HEK293 (cell line): ENCODE measurements at regions not wholly inside any gene's neighbourhood (a gene's known extent, or its start where the extent isn't known, plus 50 kb on each side); places are given as distances from the start of the nearest gene placed in this dataset.

Source experiments
- BCL11A ChIP-seq: fragments of 450-650 bp; formaldehyde crosslinking; IDR thresholded peaks from 2 replicates; pipeline ENCODE4 v1.5.1; 2016; ENCODE audit warnings: low read depth, missing biosample characterization, missing genetic modification characterization
- SP3 ChIP-seq: fragments of 450-650 bp; formaldehyde crosslinking; IDR thresholded peaks from 2 replicates; pipeline ENCODE4 v1.5.1; 2016; ENCODE audit warnings: missing biosample characterization, missing genetic modification characterization
- ZNF112 ChIP-seq: fragments of 450-650 bp; formaldehyde crosslinking; IDR thresholded peaks from 2 replicates; pipeline ENCODE4 v1.5.0; 2017; ENCODE audit warnings: missing biosample characterization, missing genetic modification characterization
- ZNF184 ChIP-seq: fragments of 450-650 bp; IDR thresholded peaks from 2 replicates; pipeline ENCODE4 v1.5.1; 2018; ENCODE audit warnings: missing biosample characterization, mild to moderate bottlenecking, missing genetic modification characterization
- ZNF274 ChIP-seq, 2 experiments: fragments of 200-500 bp in 1 of 2; fragments of 450-650 bp in 1 of 2; sonication (Bioruptor generic) in 1 of 2; formaldehyde crosslinking in 1 of 2; IDR thresholded peaks; 2 replicates each; pipeline versions ENCODE4 v1.5.1 to v1.6.1; 2014 to 2016; ENCODE audit warnings: borderline replicate concordance in 1 of 2, inconsistent platforms in 1 of 2, low read length in 1 of 2, missing biosample characterization in 1 of 2, missing genetic modification characterization in 1 of 2
- ZNF426 ChIP-seq: fragments of 450-650 bp; formaldehyde crosslinking; IDR thresholded peaks from 2 replicates; pipeline ENCODE4 v1.5.1; 2017; ENCODE audit warnings: missing biosample characterization, missing genetic modification characterization, mild to moderate bottlenecking, inconsistent platforms, moderate library complexity
- ZNF777 ChIP-seq: fragments of 450-650 bp; formaldehyde crosslinking; IDR thresholded peaks from 2 replicates; pipeline ENCODE4 v1.5.1; 2017; ENCODE audit warnings: missing biosample characterization, missing genetic modification characterization, borderline replicate concordance
- ZXDB ChIP-seq: fragments of 450-650 bp; formaldehyde crosslinking; IDR thresholded peaks from 2 replicates; pipeline ENCODE4 v1.5.1; 2016; ENCODE audit warnings: missing biosample characterization, missing genetic modification characterization
- TF ChIP-seq, protein P1 (sequence below): fragments of 450-650 bp; formaldehyde crosslinking; IDR thresholded peaks from 2 replicates; pipeline ENCODE4 v1.5.1; 2016; ENCODE audit warnings: missing biosample characterization, missing genetic modification characterization
- TF ChIP-seq, protein P2 (sequence below): fragments of 450-650 bp; formaldehyde crosslinking; IDR thresholded peaks from 2 replicates; pipeline ENCODE4 v1.5.1; 2016; ENCODE audit warnings: missing biosample characterization, missing genetic modification characterization
- TF ChIP-seq, protein P3 (sequence below): fragments of 450-650 bp; IDR thresholded peaks from 2 replicates; pipeline ENCODE4 v1.5.1; 2018; ENCODE audit warnings: missing biosample characterization, mild to moderate bottlenecking, missing genetic modification characterization
- TF ChIP-seq, protein P4 (sequence below): fragments of 450-650 bp; formaldehyde crosslinking; IDR thresholded peaks from 2 replicates; pipeline ENCODE4 v1.5.1; 2016; ENCODE audit warnings: missing biosample characterization, missing genetic modification characterization
- TF ChIP-seq, protein P5 (sequence below): fragments of 450-650 bp; formaldehyde crosslinking; IDR thresholded peaks from 2 replicates; pipeline ENCODE4 v1.5.1; 2016; ENCODE audit warnings: missing biosample characterization, missing genetic modification characterization

DNA sequence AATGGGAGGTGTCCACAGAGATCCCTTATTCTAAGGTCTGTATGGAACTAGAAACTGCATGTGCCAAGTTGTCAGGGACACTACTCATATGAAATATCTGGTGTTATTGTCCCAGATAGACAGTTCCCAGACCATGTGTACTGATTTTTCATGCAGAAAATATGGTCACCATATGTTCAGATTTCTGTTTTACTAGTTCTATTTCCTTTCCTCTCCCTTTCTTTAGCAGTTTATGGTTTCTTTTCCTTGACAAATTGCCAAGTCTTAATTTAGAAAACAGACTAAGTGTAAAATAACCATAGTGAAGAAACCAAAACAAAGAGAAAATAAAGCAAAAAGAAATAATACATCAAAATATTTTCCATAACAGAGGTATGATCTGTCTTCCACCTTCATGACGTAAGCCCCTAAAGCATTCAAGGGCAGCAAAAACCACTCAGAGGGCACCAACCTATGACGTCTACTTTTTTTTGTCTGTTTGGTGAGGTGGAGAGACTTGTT is 248.5 kb downstream of the KCTD12 start:
- TF ChIP-seq, protein P1, sequence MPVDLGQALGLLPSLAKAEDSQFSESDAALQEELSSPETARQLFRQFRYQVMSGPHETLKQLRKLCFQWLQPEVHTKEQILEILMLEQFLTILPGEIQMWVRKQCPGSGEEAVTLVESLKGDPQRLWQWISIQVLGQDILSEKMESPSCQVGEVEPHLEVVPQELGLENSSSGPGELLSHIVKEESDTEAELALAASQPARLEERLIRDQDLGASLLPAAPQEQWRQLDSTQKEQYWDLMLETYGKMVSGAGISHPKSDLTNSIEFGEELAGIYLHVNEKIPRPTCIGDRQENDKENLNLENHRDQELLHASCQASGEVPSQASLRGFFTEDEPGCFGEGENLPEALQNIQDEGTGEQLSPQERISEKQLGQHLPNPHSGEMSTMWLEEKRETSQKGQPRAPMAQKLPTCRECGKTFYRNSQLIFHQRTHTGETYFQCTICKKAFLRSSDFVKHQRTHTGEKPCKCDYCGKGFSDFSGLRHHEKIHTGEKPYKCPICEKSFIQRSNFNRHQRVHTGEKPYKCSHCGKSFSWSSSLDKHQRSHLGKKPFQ (tag by site-specific recombination): no peak
- TF ChIP-seq ZXDB (no peak), SP3 (tag by site-specific recombination) (no peak), ZNF274 (IDR thresholded peaks at IDR 0.05; ENCODE audit: low read length) (no peak), ZNF274 (tag by site-specific recombination; IDR thresholded peaks at IDR 0.05; ENCODE audit: borderline replicate concordance) (no peak), ZNF426 (tag by site-specific recombination) (no peak), BCL11A (no peak), ZNF112 (no peak), ZNF777 (tag by site-specific recombination) (no peak), ZNF184 (no peak)
- TF ChIP-seq, protein P2, sequence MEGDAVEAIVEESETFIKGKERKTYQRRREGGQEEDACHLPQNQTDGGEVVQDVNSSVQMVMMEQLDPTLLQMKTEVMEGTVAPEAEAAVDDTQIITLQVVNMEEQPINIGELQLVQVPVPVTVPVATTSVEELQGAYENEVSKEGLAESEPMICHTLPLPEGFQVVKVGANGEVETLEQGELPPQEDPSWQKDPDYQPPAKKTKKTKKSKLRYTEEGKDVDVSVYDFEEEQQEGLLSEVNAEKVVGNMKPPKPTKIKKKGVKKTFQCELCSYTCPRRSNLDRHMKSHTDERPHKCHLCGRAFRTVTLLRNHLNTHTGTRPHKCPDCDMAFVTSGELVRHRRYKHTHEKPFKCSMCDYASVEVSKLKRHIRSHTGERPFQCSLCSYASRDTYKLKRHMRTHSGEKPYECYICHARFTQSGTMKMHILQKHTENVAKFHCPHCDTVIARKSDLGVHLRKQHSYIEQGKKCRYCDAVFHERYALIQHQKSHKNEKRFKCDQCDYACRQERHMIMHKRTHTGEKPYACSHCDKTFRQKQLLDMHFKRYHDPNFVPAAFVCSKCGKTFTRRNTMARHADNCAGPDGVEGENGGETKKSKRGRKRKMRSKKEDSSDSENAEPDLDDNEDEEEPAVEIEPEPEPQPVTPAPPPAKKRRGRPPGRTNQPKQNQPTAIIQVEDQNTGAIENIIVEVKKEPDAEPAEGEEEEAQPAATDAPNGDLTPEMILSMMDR (tag by site-specific recombination): no peak
- TF ChIP-seq, protein P3, sequence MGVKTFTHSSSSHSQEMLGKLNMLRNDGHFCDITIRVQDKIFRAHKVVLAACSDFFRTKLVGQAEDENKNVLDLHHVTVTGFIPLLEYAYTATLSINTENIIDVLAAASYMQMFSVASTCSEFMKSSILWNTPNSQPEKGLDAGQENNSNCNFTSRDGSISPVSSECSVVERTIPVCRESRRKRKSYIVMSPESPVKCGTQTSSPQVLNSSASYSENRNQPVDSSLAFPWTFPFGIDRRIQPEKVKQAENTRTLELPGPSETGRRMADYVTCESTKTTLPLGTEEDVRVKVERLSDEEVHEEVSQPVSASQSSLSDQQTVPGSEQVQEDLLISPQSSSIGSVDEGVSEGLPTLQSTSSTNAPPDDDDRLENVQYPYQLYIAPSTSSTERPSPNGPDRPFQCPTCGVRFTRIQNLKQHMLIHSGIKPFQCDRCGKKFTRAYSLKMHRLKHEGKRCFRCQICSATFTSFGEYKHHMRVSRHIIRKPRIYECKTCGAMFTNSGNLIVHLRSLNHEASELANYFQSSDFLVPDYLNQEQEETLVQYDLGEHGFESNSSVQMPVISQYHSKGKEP (tag by site-specific recombination): no peak
- TF ChIP-seq, protein P4, sequence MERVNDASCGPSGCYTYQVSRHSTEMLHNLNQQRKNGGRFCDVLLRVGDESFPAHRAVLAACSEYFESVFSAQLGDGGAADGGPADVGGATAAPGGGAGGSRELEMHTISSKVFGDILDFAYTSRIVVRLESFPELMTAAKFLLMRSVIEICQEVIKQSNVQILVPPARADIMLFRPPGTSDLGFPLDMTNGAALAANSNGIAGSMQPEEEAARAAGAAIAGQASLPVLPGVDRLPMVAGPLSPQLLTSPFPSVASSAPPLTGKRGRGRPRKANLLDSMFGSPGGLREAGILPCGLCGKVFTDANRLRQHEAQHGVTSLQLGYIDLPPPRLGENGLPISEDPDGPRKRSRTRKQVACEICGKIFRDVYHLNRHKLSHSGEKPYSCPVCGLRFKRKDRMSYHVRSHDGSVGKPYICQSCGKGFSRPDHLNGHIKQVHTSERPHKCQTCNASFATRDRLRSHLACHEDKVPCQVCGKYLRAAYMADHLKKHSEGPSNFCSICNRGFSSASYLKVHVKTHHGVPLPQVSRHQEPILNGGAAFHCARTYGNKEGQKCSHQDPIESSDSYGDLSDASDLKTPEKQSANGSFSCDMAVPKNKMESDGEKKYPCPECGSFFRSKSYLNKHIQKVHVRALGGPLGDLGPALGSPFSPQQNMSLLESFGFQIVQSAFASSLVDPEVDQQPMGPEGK (tag by site-specific recombination): no peak
- TF ChIP-seq, protein P5, sequence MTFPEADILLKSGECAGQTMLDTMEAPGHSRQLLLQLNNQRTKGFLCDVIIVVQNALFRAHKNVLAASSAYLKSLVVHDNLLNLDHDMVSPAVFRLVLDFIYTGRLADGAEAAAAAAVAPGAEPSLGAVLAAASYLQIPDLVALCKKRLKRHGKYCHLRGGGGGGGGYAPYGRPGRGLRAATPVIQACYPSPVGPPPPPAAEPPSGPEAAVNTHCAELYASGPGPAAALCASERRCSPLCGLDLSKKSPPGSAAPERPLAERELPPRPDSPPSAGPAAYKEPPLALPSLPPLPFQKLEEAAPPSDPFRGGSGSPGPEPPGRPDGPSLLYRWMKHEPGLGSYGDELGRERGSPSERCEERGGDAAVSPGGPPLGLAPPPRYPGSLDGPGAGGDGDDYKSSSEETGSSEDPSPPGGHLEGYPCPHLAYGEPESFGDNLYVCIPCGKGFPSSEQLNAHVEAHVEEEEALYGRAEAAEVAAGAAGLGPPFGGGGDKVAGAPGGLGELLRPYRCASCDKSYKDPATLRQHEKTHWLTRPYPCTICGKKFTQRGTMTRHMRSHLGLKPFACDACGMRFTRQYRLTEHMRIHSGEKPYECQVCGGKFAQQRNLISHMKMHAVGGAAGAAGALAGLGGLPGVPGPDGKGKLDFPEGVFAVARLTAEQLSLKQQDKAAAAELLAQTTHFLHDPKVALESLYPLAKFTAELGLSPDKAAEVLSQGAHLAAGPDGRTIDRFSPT (tag by site-specific recombination): no peak
